IgD-negative memory B cell (primary cell): ENCODE measurements at regions not wholly inside any gene's neighbourhood (a gene's known extent, or its start where the extent isn't known, plus 50 kb on each side); places are given as distances from the start of the nearest gene placed in this dataset.

Experiments
- H3K27ac Mint-ChIP-seq, 3 donors: one replicate each; pipeline ENCODE4 v1.8.0; 2020 to 2022; ENCODE audit warnings: mild to moderate bottlenecking in 3 of 3, mixed read lengths in 3 of 3, moderate library complexity in 1 of 3
- H3K27me3 Mint-ChIP-seq: one replicate; pipeline ENCODE4 v1.8.0; 2021; ENCODE audit warnings: mixed read lengths
- H3K36me3 Mint-ChIP-seq: one replicate; pipeline ENCODE4 v1.8.0; 2020; ENCODE audit warnings: mild to moderate bottlenecking, mixed read lengths
- H3K4me1 Mint-ChIP-seq, 3 donors: one replicate each; pipeline ENCODE4 v1.8.0; 2020 to 2022; ENCODE audit warnings: mixed read lengths in 3 of 3, mild to moderate bottlenecking in 1 of 3
- H3K4me3 Mint-ChIP-seq, 4 donors: one replicate each; pipeline ENCODE4 v1.8.0; 2020 to 2022; ENCODE audit warnings: mild to moderate bottlenecking in 4 of 4, mixed read lengths in 4 of 4, moderate library complexity in 3 of 4
- H3K9me3 Mint-ChIP-seq, 3 donors: one replicate each; pipeline ENCODE4 v1.8.0; 2020 to 2021; ENCODE audit warnings: mixed read lengths in 3 of 3, mild to moderate bottlenecking in 1 of 3

DNA sequence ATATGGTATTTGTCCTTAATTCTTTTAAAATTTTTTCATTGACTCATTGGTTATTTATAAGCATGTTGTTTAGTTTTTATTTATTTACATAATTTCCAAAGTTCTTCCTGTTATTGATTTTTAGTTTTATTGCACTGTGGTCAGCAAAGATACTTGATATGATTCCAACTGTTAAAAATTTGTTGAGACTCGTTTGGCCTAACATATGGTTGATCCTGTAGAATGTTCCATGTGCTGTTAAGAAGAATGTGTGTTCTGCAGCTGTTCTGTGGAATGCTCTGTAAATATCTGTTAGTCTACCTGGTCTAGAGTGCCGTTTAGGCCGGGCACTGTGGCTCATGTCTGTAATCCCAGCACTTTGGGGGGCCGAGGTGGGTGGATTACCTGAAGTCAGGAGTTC lies 197.7 kb downstream of the CD109 start:
- no peak overlapping the region for H3K27ac Mint-ChIP-seq
- H3K36me3 Mint-ChIP-seq = no peaks in the 10 kb centered on the region
- no peaks in the 10 kb centered on the region for H3K4me1 Mint-ChIP-seq
- no peaks in the 10 kb centered on the region for H3K27me3 Mint-ChIP-seq
- no peak overlapping the region for H3K4me3 Mint-ChIP-seq
- peaks cover 0 to 9% (median 8%) of the 10 kb centered on the region in 3 donors for H3K9me3 Mint-ChIP-seq

DNA sequence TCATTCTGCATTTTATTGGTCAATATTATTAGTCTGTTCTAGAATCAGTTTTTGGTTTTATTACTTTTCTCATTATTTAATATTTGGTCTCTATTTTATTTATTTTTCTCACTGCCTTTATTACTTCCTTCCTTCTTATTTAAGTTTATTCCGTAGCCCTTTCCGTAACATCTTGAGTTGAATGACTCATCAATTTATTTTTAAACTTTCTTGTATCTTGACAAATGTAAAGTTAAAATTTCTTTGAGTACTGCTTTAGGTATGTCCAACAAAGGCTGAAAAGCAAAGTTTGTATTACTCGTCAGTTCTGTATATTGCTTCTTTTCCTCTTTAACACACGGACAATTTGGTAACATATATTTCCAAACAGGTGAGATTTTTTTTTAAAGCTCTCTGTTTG lies 192.0 kb downstream of the CD109 start:
- Mint-ChIP-seq H3K9me3 (peaks cover 0 to 9% (median 8%) of the 10 kb centered on the region in 3 donors), H3K4me1 (no peaks in the 10 kb centered on the region), H3K4me3 (no peak overlapping the region), H3K27ac (no peak overlapping the region), H3K27me3 (no peaks in the 10 kb centered on the region), H3K36me3 (no peaks in the 10 kb centered on the region)

DNA sequence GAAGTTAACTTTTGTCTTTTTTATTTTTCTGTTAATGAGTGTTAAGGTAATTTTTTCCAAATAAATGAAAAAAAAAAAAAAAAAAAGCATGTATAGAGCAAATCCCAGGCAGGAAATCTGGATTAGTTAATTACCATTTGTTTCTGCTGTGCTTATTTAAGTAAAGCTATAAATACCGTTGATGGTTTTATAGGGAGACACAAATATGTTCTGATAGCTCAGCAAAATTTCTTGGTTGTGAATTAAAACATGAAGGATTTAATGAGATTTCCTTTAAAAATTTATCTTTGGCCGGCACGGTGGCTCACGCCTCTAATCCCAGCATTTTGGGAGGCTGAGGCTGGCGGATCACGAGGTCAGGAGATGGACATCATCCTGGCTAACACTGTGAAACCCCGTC lies 189.4 kb downstream of the CD109 start:
- Mint-ChIP-seq H3K9me3 (peaks cover 0 to 2% (median 2%) of the 10 kb centered on the region in 3 donors), H3K4me3 (no peak overlapping the region), H3K27ac (no peak overlapping the region), H3K36me3 (no peaks in the 10 kb centered on the region), H3K4me1 (no peaks in the 10 kb centered on the region), H3K27me3 (no peaks in the 10 kb centered on the region)

- H3K4me3 Mint-ChIP-seq = no peak overlapping the region
- H3K4me1 Mint-ChIP-seq = no peaks in the 10 kb centered on the region
- peaks cover 0 to 2% (median 0%) of the 10 kb centered on the region in 3 donors for H3K9me3 Mint-ChIP-seq
- H3K27me3 Mint-ChIP-seq = no peaks in the 10 kb centered on the region
- H3K27ac Mint-ChIP-seq = no peak overlapping the region
- H3K36me3 Mint-ChIP-seq = no peaks in the 10 kb centered on the region
These were observed 188.5 kb downstream of the CD109 start for GRCh38 chr6:73884540-73884939.

DNA sequence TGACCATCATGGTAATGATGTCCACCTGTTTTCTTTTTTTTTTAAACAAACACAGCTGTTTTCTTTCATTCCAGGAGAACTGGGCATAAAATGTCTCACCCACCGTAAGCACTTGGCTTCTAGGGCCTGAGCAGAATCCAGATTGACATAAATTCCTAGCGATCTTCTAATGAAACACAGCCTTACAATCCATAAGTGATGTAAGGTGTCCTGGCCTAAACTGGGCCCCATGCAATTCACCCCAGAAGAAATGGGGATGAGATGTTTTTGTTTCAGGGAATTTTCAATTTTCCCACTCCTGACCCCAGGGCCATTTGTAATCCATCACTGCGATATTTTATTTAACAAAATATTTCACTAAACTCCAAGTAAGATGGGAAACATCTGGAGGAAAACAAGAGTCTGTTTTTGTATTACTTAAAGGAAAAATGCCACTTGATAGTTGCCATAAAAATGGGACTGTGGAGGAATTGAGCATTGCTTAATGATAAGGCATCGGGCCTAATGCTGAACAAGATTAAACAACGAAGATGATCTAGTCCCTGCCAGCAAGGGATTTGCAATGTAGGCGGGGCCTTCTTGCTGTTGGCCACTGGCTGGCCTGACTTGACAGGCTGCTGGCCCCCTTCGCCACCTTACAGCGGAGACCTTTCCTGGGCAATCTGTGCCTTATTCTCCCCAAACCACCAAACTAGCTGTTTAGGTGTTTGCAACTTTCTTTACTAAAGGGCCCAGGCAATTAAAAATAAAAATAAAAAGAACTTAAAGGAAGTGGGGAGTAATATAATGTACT lies 183.7 kb downstream of the CD109 start:
- H3K27ac Mint-ChIP-seq = no peak overlapping the region
- H3K27me3 Mint-ChIP-seq = peaks cover under 1% of the 10 kb centered on the region
- no peaks in the 10 kb centered on the region for H3K36me3 Mint-ChIP-seq
- peaks cover 0 to under 1% (median 0%) of the 10 kb centered on the region in 3 donors for H3K9me3 Mint-ChIP-seq
- H3K4me1 Mint-ChIP-seq = no peaks in the 10 kb centered on the region
- H3K4me3 Mint-ChIP-seq = no peak overlapping the region

DNA sequence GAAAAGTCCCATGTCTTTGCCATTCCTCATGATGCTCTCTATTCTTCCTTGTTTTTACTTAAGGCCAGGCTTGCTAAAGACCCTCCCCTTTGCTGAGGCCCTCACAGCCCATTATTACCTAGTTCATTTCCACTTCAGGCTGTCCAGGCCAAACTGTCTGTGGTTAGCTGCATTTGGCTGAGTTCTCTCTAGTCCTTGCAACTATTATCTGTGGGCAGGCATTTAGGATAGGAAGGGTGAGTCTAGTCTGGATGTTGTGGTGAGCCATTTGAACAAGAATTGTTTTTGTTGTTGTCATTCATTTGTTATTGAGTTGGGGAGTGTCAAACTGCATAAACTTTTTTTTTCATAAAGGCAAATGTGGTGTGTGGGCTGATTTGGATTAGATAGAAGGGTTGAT lies 182.4 kb downstream of the CD109 start:
- H3K4me1 Mint-ChIP-seq = no peaks in the 10 kb centered on the region
- H3K36me3 Mint-ChIP-seq = no peaks in the 10 kb centered on the region
- peaks cover 0 to 2% (median 0%) of the 10 kb centered on the region in 3 donors for H3K9me3 Mint-ChIP-seq
- peaks cover 2% of the 10 kb centered on the region for H3K27me3 Mint-ChIP-seq
- no peak overlapping the region for H3K27ac Mint-ChIP-seq
- no peak overlapping the region for H3K4me3 Mint-ChIP-seq
